ENCODE measurements at regions not wholly inside any gene's neighbourhood (a gene's known extent, or its start where the extent isn't known, plus 50 kb on each side); places are given as distances from the start of the nearest gene placed in this dataset.

DNA sequence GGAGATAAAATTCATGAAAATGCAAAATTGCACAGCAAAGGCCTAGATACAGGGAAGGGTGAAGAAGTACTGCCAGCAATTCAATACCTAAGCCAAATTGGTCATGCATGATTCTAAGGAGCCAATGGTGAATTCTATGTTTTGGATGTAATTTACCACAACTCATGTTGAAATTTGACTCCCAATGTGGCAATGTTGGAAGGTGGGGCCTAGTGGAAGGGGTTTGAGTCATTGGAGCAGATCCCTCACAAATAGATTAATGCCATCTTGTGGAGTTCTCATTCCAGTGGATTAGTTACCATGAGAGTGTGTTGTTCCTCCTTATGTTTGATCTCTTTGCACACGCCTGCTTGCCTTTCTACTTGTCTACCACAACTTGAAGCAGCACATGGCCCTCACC, 194.0 kb upstream of the ALG10 start:
- H2AFZ ChIP-seq (ENCODE audit: low read depth, low read length), result no peak overlapping the region
- TF ChIP-seq RAD21 (conservative IDR thresholded peaks at IDR 0.05) (no peak), EZH2 (IDR thresholded peaks at IDR 0.05; ENCODE audit: borderline replicate concordance, insufficient read depth, low read length, poor library complexity, severe bottlenecking) (no peak), POLR2AphosphoS5 (IDR thresholded peaks at IDR 0.05) (no peak), TAF1 (IDR thresholded peaks at IDR 0.05; ENCODE audit: low read depth) (no peak), MXI1 (conservative IDR thresholded peaks at IDR 0.05; ENCODE audit: poor library complexity, severe bottlenecking) (no peak), EP300 (conservative IDR thresholded peaks at IDR 0.05; ENCODE audit: poor library complexity, severe bottlenecking) (no peak), SMC3 (conservative IDR thresholded peaks at IDR 0.05; ENCODE audit: poor library complexity) (no peak)
- TF ChIP-seq, protein P1, sequence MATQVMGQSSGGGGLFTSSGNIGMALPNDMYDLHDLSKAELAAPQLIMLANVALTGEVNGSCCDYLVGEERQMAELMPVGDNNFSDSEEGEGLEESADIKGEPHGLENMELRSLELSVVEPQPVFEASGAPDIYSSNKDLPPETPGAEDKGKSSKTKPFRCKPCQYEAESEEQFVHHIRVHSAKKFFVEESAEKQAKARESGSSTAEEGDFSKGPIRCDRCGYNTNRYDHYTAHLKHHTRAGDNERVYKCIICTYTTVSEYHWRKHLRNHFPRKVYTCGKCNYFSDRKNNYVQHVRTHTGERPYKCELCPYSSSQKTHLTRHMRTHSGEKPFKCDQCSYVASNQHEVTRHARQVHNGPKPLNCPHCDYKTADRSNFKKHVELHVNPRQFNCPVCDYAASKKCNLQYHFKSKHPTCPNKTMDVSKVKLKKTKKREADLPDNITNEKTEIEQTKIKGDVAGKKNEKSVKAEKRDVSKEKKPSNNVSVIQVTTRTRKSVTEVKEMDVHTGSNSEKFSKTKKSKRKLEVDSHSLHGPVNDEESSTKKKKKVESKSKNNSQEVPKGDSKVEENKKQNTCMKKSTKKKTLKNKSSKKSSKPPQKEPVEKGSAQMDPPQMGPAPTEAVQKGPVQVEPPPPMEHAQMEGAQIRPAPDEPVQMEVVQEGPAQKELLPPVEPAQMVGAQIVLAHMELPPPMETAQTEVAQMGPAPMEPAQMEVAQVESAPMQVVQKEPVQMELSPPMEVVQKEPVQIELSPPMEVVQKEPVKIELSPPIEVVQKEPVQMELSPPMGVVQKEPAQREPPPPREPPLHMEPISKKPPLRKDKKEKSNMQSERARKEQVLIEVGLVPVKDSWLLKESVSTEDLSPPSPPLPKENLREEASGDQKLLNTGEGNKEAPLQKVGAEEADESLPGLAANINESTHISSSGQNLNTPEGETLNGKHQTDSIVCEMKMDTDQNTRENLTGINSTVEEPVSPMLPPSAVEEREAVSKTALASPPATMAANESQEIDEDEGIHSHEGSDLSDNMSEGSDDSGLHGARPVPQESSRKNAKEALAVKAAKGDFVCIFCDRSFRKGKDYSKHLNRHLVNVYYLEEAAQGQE (IDR thresholded peaks at IDR 0.05; ENCODE audit: borderline replicate concordance), result no peak
- TF ChIP-seq, protein P2, sequence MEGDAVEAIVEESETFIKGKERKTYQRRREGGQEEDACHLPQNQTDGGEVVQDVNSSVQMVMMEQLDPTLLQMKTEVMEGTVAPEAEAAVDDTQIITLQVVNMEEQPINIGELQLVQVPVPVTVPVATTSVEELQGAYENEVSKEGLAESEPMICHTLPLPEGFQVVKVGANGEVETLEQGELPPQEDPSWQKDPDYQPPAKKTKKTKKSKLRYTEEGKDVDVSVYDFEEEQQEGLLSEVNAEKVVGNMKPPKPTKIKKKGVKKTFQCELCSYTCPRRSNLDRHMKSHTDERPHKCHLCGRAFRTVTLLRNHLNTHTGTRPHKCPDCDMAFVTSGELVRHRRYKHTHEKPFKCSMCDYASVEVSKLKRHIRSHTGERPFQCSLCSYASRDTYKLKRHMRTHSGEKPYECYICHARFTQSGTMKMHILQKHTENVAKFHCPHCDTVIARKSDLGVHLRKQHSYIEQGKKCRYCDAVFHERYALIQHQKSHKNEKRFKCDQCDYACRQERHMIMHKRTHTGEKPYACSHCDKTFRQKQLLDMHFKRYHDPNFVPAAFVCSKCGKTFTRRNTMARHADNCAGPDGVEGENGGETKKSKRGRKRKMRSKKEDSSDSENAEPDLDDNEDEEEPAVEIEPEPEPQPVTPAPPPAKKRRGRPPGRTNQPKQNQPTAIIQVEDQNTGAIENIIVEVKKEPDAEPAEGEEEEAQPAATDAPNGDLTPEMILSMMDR (IDR thresholded peaks at IDR 0.05; ENCODE audit: poor library complexity, severe bottlenecking), result no peak
- H3K4me3 ChIP-seq (ENCODE audit: low read length), result no peak overlapping the region

DNA sequence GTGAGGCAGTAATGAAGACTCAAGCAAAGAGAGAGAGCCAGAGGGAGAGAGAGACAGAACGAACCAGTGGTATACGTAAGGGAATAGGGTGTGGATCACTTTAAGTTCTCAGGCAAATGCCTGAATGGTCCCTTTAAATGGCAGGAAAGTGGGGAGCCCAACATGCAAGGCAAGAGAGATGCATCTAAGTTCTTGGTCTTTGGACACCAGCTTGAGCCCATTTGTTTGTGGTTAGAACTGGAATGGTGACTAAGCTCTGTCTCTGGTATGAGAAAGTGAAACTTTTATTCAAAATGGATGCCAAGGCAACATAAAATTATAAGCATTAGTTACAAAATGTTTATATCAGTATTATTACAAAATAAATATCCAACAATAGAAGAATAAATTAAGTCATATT, 192.2 kb upstream of the ALG10 start:
- no peaks in the 10 kb centered on the region for H3K79me2 ChIP-seq (replicated peaks; ENCODE audit: insufficient read depth, low read length)
- TF ChIP-seq POLR2AphosphoS5 (IDR thresholded peaks at IDR 0.05) (no peak), TAF1 (IDR thresholded peaks at IDR 0.05; ENCODE audit: low read depth) (no peak), EP300 (conservative IDR thresholded peaks at IDR 0.05; ENCODE audit: poor library complexity, severe bottlenecking) (no peak), RAD21 (conservative IDR thresholded peaks at IDR 0.05) (no peak)
- TF ChIP-seq, protein P1 (IDR thresholded peaks at IDR 0.05; ENCODE audit: borderline replicate concordance), result no peak

More for the DNA sequence above, 194.0 kb upstream of the ALG10 start:
- H3K9me2 ChIP-seq (ENCODE audit: insufficient read depth, low read length), result no peaks in the 10 kb centered on the region
- H4K20me1 ChIP-seq (ENCODE audit: insufficient read depth), result no peaks in the 10 kb centered on the region
- H3K27ac ChIP-seq (ENCODE audit: low read length), result peak overlapping the region; percentile 96
- H3K9ac ChIP-seq (ENCODE audit: low read length), result no peak overlapping the region
- no peaks in the 10 kb centered on the region for H3K9me3 ChIP-seq (ENCODE audit: low read length)
- no peak overlapping the region for H3K4me2 ChIP-seq (ENCODE audit: low read length)
- no peaks in the 10 kb centered on the region for H3F3A ChIP-seq (ENCODE audit: insufficient read depth, low read length, poor library complexity, severe bottlenecking)
- no peaks in the 10 kb centered on the region for H3K79me2 ChIP-seq (replicated peaks; ENCODE audit: insufficient read depth, low read length)
- H3K27me3 ChIP-seq (ENCODE audit: insufficient read depth, low read depth, low read length), result no peaks in the 10 kb centered on the region
- H3K36me3 ChIP-seq (ENCODE audit: insufficient read depth, low read length), result no peaks in the 10 kb centered on the region

More for the DNA sequence above, 192.2 kb upstream of the ALG10 start:
- Histone ChIP-seq H3F3A (ENCODE audit: insufficient read depth, low read length, poor library complexity, severe bottlenecking) (no peaks in the 10 kb centered on the region), H3K4me3 (ENCODE audit: low read length) (no peak overlapping the region), H3K4me2 (ENCODE audit: low read length) (no peak overlapping the region), H2AFZ (ENCODE audit: low read depth, low read length) (no peak overlapping the region), H3K27me3 (ENCODE audit: insufficient read depth, low read depth, low read length) (no peaks in the 10 kb centered on the region), H4K20me1 (ENCODE audit: insufficient read depth) (no peaks in the 10 kb centered on the region), H3K27ac (ENCODE audit: low read length) (no peak overlapping the region), H3K9ac (ENCODE audit: low read length) (no peak overlapping the region), H3K9me2 (ENCODE audit: insufficient read depth, low read length) (no peaks in the 10 kb centered on the region), H3K9me3 (ENCODE audit: low read length) (no peaks in the 10 kb centered on the region), H3K36me3 (ENCODE audit: insufficient read depth, low read length) (no peaks in the 10 kb centered on the region)

Data from neural cell (in vitro differentiated cells).